Bronchial epithelial cell (primary cell): ENCODE measurements at regions not wholly inside any gene's neighbourhood (a gene's known extent, or its start where the extent isn't known, plus 50 kb on each side); places are given as distances from the start of the nearest gene placed in this dataset.
A peak's percentile ranks its signal among the peaks of the same experiment; 100 is the strongest.

Experiments
- DNase-seq: peaks from one replicate; pipeline ENCODE4 v3.0.0-alpha.2; 2010; ENCODE audit warnings: low read depth
- FAIRE-seq: peaks from 2 replicates; lab custom pipeline; 2011; peaks lifted over from hg19 to GRCh38; lab: Jason Lieb, UNC
- H3K27me3 ChIP-seq: 2 replicates; pipeline ENCODE4 v1.5.1; 2011; ENCODE audit warnings: low read length; ENCODE audit not compliant: control insufficient read depth, insufficient read depth
- H3K36me3 ChIP-seq: 2 replicates; pipeline ENCODE4 v1.5.1; 2011; ENCODE audit warnings: low read length; ENCODE audit not compliant: control insufficient read depth, insufficient read depth
- H3K4me3 ChIP-seq: 2 replicates; pipeline ENCODE4 v1.5.1; 2011; ENCODE audit warnings: mild to moderate bottlenecking, low read depth, low read length, control low read depth
- CTCF ChIP-seq: IDR thresholded peaks from 2 replicates; pipeline ENCODE4 v1.5.1; 2011; ENCODE audit warnings: mild to moderate bottlenecking, moderate library complexity, low read length, control low read depth, inconsistent platforms; ENCODE audit not compliant: insufficient read depth, severe bottlenecking

GRCh38 chr11:121886996-121887395 lies 229.0 kb downstream of the BLID start:
- no peak for TF ChIP-seq CTCF
- Histone ChIP-seq H3K36me3 (no peaks in the 10 kb centered on the region), H3K4me3 (no peak overlapping the region), H3K27me3 (no peaks in the 10 kb centered on the region)
- FAIRE-seq (no peak), DNase-seq (no peak)

GRCh38 chr11:121886005-121886734 lies 229.8 kb downstream of the BLID start:
- Histone ChIP-seq H3K27me3 (no peaks in the 10 kb centered on the region), H3K36me3 (no peaks in the 10 kb centered on the region), H3K4me3 (no peak overlapping the region)
- no peak for TF ChIP-seq CTCF
- DNase-seq (no peak), FAIRE-seq (no peak)

GRCh38 chr11:121884626-121885025 lies 231.4 kb downstream of the BLID start:
- FAIRE-seq (no peak), DNase-seq (no peak)
- no peaks in the 10 kb centered on the region for H3K36me3 ChIP-seq
- no peaks in the 10 kb centered on the region for H3K27me3 ChIP-seq
- no peak for TF ChIP-seq CTCF
- H3K4me3 ChIP-seq, result no peak overlapping the region

- Histone ChIP-seq H3K27me3 (no peaks in the 10 kb centered on the region), H3K36me3 (no peaks in the 10 kb centered on the region), H3K4me3 (no peak overlapping the region)
- no peak for FAIRE-seq
- peak; percentile 37 for DNase-seq
- TF ChIP-seq CTCF, result no peak
Observed at GRCh38 chr11:121881806-121882205, 234.2 kb downstream of the BLID start.

- no peaks in the 10 kb centered on the region for H3K36me3 ChIP-seq
- FAIRE-seq (no peak), DNase-seq (no peak)
- H3K27me3 ChIP-seq, result no peaks in the 10 kb centered on the region
- no peak for TF ChIP-seq CTCF
- no peak overlapping the region for H3K4me3 ChIP-seq
Observed at GRCh38 chr11:121877152-121877551, 238.9 kb downstream of the BLID start.

GRCh38 chr11:121873766-121874165 lies 242.2 kb downstream of the BLID start:
- TF ChIP-seq CTCF, result no peak
- Histone ChIP-seq H3K4me3 (no peak overlapping the region), H3K36me3 (no peaks in the 10 kb centered on the region), H3K27me3 (no peaks in the 10 kb centered on the region)
- DNase-seq (no peak), FAIRE-seq (no peak)
